ENCODE measurements at regions not wholly inside any gene's neighbourhood (a gene's known extent, or its start where the extent isn't known, plus 50 kb on each side); places are given as distances from the start of the nearest gene placed in this dataset.

GRCh38 chr14:99037777-99038430 lies 234.1 kb downstream of the BCL11B start:
- intact Hi-C loops (cut with DNase I) = no loop called here
- TF ChIP-seq, protein P1, sequence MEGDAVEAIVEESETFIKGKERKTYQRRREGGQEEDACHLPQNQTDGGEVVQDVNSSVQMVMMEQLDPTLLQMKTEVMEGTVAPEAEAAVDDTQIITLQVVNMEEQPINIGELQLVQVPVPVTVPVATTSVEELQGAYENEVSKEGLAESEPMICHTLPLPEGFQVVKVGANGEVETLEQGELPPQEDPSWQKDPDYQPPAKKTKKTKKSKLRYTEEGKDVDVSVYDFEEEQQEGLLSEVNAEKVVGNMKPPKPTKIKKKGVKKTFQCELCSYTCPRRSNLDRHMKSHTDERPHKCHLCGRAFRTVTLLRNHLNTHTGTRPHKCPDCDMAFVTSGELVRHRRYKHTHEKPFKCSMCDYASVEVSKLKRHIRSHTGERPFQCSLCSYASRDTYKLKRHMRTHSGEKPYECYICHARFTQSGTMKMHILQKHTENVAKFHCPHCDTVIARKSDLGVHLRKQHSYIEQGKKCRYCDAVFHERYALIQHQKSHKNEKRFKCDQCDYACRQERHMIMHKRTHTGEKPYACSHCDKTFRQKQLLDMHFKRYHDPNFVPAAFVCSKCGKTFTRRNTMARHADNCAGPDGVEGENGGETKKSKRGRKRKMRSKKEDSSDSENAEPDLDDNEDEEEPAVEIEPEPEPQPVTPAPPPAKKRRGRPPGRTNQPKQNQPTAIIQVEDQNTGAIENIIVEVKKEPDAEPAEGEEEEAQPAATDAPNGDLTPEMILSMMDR (IDR thresholded peaks at IDR 0.05) = no peak
- H3K27ac ChIP-seq = no peak overlapping the region
- DNase-seq = no peak
- no peaks in the 10 kb centered on the region for H3K27me3 ChIP-seq
- H3K9me3 ChIP-seq = no peaks in the 10 kb centered on the region
- no peak overlapping the region for H3K9ac ChIP-seq (ENCODE audit: low read depth in 2 of 2, low read length in 2 of 2)
- H3K36me3 ChIP-seq = no peaks in the 10 kb centered on the region
- no peak overlapping the region for H3K4me3 ChIP-seq
- no peaks in the 10 kb centered on the region for H3K4me1 ChIP-seq

DNA sequence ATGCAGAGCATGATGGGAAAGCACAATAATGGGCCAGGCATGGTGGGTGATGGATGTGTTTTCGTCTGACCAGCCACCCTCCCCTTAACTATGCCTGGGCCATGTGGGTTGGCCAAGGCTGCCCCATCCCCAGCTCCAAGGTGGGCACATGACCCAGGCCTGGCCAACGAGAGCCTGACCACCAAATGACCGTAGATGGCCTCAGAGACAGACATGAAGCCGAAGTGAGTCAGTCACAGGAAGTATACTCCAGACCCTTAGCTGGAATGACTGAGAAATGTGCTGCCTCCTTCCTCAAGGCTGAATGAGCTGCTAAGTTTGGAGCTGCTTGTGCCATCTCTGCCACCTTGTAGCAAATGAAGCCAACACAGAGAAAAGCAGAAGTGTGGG lies 233.6 kb downstream of the BCL11B start:
- H3K9me3 ChIP-seq = no peaks in the 10 kb centered on the region
- no peak for DNase-seq
- H3K27ac ChIP-seq = no peak overlapping the region
- no peaks in the 10 kb centered on the region for H3K27me3 ChIP-seq
- H3K9ac ChIP-seq (ENCODE audit: low read depth in 2 of 2, low read length in 2 of 2) = no peak overlapping the region
- H3K4me1 ChIP-seq = no peaks in the 10 kb centered on the region
- intact Hi-C loops (cut with DNase I) = no loop called here
- no peak overlapping the region for H3K4me3 ChIP-seq
- H3K36me3 ChIP-seq = no peaks in the 10 kb centered on the region
- TF ChIP-seq, protein P1 (IDR thresholded peaks at IDR 0.05) = no peak

DNA sequence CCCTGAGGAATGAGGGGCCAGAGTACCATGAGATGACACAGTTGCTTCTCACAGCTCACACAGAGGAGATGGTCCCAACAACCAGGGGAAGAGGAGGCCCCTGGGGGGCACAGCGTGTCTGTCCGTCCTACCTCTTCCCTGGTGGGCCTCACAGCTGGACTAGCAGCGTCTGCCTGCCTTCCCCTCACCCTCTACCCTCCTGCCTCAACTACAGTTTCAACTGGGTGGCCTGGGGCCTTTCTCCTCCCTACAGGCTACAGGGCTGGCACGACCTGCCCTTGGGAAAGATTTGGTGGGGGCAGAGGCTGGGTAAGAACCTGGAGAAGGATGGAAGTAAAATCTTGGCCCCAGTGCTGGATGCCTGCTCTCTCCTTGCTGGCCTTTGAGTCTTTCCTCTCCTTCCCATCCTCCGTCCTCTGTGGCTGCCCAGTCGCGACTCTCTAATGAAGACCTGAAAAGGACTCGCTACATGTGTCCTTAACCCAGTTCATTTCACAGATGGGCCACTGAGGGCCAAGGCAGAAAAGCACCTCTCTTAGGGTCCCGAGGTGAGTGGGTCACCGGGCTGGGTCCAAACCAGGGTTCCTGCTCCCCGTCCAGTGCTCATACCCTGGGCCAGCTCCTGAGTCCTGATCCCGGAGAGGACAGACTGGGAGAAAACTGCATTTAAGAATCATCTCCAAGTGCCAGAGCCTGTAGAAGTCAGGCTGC lies 232.5 kb downstream of the BCL11B start:
- Histone ChIP-seq H3K4me3 (no peak overlapping the region), H3K27me3 (no peaks in the 10 kb centered on the region), H3K4me1 (no peaks in the 10 kb centered on the region), H3K27ac (no peak overlapping the region), H3K36me3 (no peaks in the 10 kb centered on the region), H3K9me3 (no peaks in the 10 kb centered on the region), H3K9ac (ENCODE audit: low read depth in 2 of 2, low read length in 2 of 2) (no peak overlapping the region)
- DNase-seq = no peak
- TF ChIP-seq, protein P1 (IDR thresholded peaks at IDR 0.05) = no peak
- intact Hi-C loops (cut with DNase I) = no loop called here

DNA sequence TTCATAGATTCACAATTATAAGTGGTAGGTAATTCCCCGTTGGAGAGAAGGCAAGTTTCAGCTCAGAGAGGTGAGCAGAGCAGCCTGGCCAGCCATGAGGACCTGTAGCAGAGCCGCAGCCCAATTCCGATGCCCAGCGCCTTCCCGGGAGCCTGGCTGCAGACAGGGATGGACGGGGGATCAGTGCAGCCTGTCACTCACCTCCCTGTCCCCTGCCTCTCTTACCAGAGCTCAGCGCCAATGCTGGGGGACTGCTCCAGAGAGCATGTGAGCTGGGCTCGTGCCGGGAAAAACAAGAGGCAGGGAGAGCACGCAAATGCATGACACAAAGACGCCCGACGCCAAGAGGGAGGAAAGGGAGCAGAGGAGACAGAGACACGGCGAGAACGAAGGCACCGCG lies 231.9 kb downstream of the BCL11B start:
- Histone ChIP-seq H3K9ac (ENCODE audit: low read depth in 2 of 2, low read length in 2 of 2) (no peak overlapping the region), H3K36me3 (no peaks in the 10 kb centered on the region), H3K4me3 (no peak overlapping the region), H3K27me3 (no peaks in the 10 kb centered on the region), H3K27ac (no peak overlapping the region), H3K9me3 (no peaks in the 10 kb centered on the region), H3K4me1 (no peaks in the 10 kb centered on the region)
- intact Hi-C loops (cut with DNase I) = no loop called here
- TF ChIP-seq, protein P1 (IDR thresholded peaks at IDR 0.05) = no peak
- DNase-seq = no peak

GRCh38 chr14:99040711-99041110 lies 231.3 kb downstream of the BCL11B start:
- intact Hi-C loops (cut with DNase I) = no loop called here
- DNase-seq = no peak
- H3K27ac ChIP-seq = no peak overlapping the region

More at GRCh38 chr14:99040711-99041110, 231.3 kb downstream of the BCL11B start:
- Histone ChIP-seq H3K9me3 (no peaks in the 10 kb centered on the region), H3K9ac (ENCODE audit: low read depth in 2 of 2, low read length in 2 of 2) (no peak overlapping the region), H3K27me3 (no peaks in the 10 kb centered on the region), H3K36me3 (no peaks in the 10 kb centered on the region), H3K4me1 (no peaks in the 10 kb centered on the region), H3K4me3 (no peak overlapping the region)
- TF ChIP-seq, protein P1 (IDR thresholded peaks at IDR 0.05) = no peak

All from colonic mucosa (tissue), 4 donors.